ENCODE measurements at regions not wholly inside any gene's neighbourhood (a gene's known extent, or its start where the extent isn't known, plus 50 kb on each side); places are given as distances from the start of the nearest gene placed in this dataset.

GRCh38 chr14:65279510-65279909 is 133.0 kb upstream of the FUT8 start:
- no peaks in the 10 kb centered on the region for H3K27me3 ChIP-seq (ENCODE audit: insufficient read depth)
- TF ChIP-seq ZBTB33 (IDR thresholded peaks at IDR 0.05; ENCODE audit: borderline replicate concordance, low read depth) (no peak), NFIC (IDR thresholded peaks at IDR 0.05; ENCODE audit: borderline replicate concordance) (no peak), FOXM1 (IDR thresholded peaks at IDR 0.05; ENCODE audit: low read depth) (no peak), IRF3 (IDR thresholded peaks at IDR 0.05; ENCODE audit: low read depth, low read length) (no peak), SIN3A (IDR thresholded peaks at IDR 0.05; ENCODE audit: borderline replicate concordance, low read depth, low read length) (no peak), FOXJ3 (CRISPR knock-in tag; IDR thresholded peaks at IDR 0.05) (no peak), MAX (IDR thresholded peaks at IDR 0.05; ENCODE audit: low read depth) (no peak)
- H3K9me3 ChIP-seq: no peaks in the 10 kb centered on the region
- H3K27ac ChIP-seq (ENCODE audit: low read depth in 2 of 2, low read length in 1 of 2): no peak overlapping the region
- H3K9ac ChIP-seq: no peak overlapping the region
- ChIA-PET POLR2A (no interaction called here), CTCF (no interaction called here)
- H3K4me1 ChIP-seq (ENCODE audit: control insufficient read depth in 1 of 2, insufficient read depth in 2 of 2, low read depth in 1 of 2, low read length in 1 of 2): peaks cover 3 to 7% of the 10 kb centered on the region in 2 experiments; a peak in 3 of 4 replicates
- no peak overlapping the region for H3K4me2 ChIP-seq
- H3K79me2 ChIP-seq (ENCODE audit: insufficient read depth): no peaks in the 10 kb centered on the region
- H3K9me2 ChIP-seq: no peaks in the 10 kb centered on the region
- no peaks in the 10 kb centered on the region for H3K36me3 ChIP-seq (replicated peaks in 1 of 2; ENCODE audit: control insufficient read depth in 1 of 2, insufficient read depth in 2 of 2, low read length in 1 of 2)
- no peak overlapping the region for H3K4me3 ChIP-seq (ENCODE audit: low read depth in 2 of 2, low read length in 1 of 2)
- WGBS (ENCODE audit: low lambda C conversion rate): 100% methylated on average over 6 of the region's 22 CpGs
- no peak overlapping the region for H2AFZ ChIP-seq (ENCODE audit: low read depth)
- peaks cover 11% of the 10 kb centered on the region for H3F3A ChIP-seq (replicated peaks; ENCODE audit: insufficient read depth)
- DNase-seq: no peak
- no peaks in the 10 kb centered on the region for H4K20me1 ChIP-seq (ENCODE audit: insufficient read depth)

GRCh38 chr14:65279958-65280357 is 132.6 kb upstream of the FUT8 start:
- 94% methylated on average over 13 of the region's 25 CpGs for WGBS (ENCODE audit: low lambda C conversion rate)
- CTCF ChIA-PET: no interaction called here

More at GRCh38 chr14:65279958-65280357, 132.6 kb upstream of the FUT8 start:
- Histone ChIP-seq H3K4me3 (ENCODE audit: low read depth in 2 of 2, low read length in 1 of 2) (no peak overlapping the region), H3K4me1 (ENCODE audit: control insufficient read depth in 1 of 2, insufficient read depth in 2 of 2, low read depth in 1 of 2, low read length in 1 of 2) (peaks cover 3 to 7% of the 10 kb centered on the region in 2 experiments; a peak in 3 of 4 replicates), H3K9me2 (no peaks in the 10 kb centered on the region), H3K27ac (ENCODE audit: low read depth in 2 of 2, low read length in 1 of 2) (no peak overlapping the region), H3K9me3 (no peaks in the 10 kb centered on the region), H4K20me1 (ENCODE audit: insufficient read depth) (no peaks in the 10 kb centered on the region), H3K9ac (no peak overlapping the region), H3F3A (replicated peaks; ENCODE audit: insufficient read depth) (peaks cover 11% of the 10 kb centered on the region), H3K36me3 (replicated peaks in 1 of 2; ENCODE audit: control insufficient read depth in 1 of 2, insufficient read depth in 2 of 2, low read length in 1 of 2) (no peaks in the 10 kb centered on the region), H3K27me3 (ENCODE audit: insufficient read depth) (no peaks in the 10 kb centered on the region), H2AFZ (ENCODE audit: low read depth) (no peak overlapping the region), H3K4me2 (no peak overlapping the region), H3K79me2 (ENCODE audit: insufficient read depth) (no peaks in the 10 kb centered on the region)
- POLR2A ChIA-PET: no interaction called here
- DNase-seq: no peak
- TF ChIP-seq IRF3 (IDR thresholded peaks at IDR 0.05; ENCODE audit: low read depth, low read length) (no peak), GATA2 (CRISPR knock-in tag; IDR thresholded peaks at IDR 0.05) (no peak)

All from SK-N-SH (cell line).